GM21529 (cell line): ENCODE measurements at regions not wholly inside any gene's neighbourhood (a gene's known extent, or its start where the extent isn't known, plus 50 kb on each side); places are given as distances from the start of the nearest gene placed in this dataset.

Experiments
- ATAC-seq: cut with Tn5 transposase; IDR thresholded peaks from one replicate; pipeline ENCODE4 v1.9.1; 2021; ENCODE audit not compliant: unreplicated experiment

DNA sequence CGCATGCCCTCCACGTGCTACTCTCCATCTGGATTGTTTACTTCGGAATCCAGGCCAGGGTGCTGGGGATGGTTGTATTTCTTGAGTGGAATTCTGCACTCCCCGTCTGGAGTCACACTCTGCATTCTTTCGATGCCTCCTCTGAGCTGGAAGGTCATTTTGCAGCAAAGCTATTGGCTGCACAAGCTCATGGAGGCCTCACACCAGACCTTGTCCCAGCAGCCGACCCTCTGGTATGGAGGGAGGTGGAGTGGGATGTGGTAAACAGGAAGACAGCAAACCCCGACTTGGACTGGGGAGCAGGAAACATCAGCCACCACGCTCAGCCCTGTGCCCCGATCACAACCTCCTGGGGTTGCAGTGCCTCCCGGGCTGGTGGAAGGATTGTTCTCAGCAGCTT is 225.3 kb upstream of the LNX1 start:
- no peak for ATAC-seq

DNA sequence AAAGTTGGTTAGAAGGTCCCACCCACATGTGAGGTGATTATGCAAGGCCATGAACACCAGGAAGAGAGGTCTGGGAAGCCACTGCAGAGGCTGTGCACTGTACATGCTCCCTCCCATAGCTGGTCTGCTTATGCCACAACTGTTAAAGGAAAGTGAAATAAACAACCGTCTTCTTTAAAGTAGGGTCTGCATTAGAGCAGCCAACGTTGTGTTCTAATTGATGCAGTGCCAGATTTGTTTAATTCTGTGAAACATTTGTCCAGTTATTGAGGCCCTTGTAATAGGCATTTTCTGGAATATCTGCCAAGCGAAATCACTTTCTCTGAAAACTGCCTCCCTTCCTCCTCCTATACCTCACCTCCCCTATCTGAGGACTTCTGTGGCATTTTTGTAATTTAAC is 224.0 kb upstream of the LNX1 start:
- no peak for ATAC-seq

DNA sequence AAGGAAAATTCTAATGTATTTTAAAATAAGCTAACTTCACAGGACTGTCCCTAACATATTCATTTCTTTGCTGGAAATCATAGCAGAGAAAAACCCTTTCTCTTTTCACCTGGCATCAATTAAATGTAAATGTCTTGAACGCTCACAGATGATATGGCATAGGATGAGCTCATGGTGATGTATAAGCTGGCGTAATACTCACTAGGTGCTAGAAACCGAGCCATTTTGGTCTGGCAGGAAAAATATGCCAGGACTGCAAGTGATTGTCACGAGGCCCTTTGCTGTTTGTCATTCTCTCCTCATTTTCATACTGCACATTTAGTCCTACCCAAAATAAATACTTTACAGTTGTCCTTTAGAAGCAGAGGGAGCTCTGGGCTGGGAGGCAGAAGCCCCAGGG is 222.7 kb upstream of the LNX1 start:
- ATAC-seq: no peak

DNA sequence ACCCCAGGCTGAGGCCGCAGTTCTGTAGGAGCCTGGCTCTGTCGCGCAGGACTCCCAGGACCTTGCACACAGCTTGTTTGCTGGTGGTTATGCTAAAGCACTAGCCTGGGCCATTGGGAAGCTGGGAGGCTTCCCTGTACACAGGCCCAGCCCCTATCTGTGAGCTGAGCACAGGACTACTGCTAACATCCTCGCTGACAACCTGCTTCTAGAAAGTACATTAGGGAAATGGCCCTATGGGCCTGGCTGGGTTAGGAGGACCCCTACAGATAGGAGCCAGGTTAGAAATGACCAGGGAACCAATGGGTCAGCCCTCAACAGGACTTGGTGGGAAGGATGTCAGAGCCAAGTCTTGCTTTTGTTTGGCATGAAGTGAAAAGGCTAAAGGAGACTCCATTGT is 219.4 kb upstream of the LNX1 start:
- no peak for ATAC-seq

DNA sequence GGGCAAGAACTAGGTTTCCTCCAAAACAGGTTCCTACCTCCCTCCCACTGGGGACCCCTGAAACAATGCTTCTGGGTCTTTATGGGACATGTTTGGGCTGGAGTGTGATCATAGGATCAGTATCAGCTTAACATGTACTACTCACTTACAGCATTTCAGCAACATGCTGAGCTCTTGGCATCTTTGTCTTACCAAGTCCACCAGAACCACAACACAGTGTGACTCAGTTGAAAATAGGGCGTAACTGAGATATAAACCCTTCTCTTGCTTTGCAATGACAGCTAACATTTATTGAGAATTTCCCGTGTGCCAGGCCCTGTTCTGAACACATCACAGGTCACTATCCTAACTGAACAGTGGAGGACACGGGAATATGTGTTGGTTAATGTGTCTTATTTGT is 218.5 kb upstream of the LNX1 start:
- ATAC-seq: no peak

DNA sequence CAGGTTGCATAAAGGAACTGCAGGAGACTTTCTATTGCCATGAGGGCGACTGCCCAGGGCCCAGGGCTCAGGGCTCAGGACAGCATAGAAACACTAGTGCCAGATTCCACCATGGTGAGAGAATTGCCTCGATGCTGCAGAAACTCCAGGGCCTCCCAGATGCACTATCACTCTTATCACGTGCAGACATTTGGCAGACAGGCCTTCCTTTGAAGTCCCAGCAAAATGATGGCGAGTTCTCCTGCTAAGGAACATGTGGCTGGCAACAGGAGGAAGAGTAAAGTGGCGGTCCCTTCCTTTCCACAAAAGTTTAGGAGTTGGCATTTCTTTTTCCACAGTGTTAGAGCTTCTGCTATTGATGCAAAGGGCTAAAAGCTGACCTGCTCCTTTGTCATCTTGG is 214.0 kb upstream of the LNX1 start:
- no peak for ATAC-seq

DNA sequence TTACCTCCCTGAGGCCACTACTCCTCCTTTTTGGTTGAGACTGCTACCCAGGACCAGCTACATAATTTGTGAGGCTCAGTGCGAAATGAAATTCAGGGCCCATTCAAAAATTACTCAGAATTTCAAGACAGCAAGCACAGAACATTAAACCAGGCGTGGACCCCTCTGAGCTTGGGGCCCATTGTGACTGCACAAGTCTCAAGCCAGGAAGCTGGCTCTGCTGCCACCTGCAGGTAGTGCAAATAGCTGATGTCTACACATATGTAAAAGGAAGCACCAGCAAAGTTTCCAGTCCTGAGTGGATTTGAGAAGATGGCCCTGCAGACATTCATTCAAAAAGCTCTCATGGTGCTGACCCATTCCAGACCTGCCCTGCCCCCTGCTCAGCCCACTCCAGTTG is 213.4 kb upstream of the LNX1 start:
- no peak for ATAC-seq

DNA sequence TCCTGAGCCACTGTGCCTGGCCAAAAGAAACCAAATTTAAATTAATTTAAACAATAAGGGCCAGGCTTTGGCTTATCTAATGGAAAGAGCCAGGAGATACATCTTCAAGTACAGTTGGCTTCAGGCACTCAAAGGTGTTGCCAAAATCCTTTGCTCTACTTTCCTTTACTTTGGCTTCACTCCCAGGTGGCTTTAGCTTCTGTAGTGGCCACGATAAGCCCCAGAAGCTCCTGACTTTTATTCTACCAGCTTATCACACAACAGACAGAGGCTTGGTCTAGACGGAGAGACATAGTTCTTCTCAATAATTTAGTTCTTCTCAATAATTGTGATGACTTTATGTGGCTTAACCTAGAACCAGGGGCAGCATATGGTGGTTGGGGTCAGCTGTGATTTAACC is 211.2 kb upstream of the LNX1 start:
- ATAC-seq: no peak

DNA sequence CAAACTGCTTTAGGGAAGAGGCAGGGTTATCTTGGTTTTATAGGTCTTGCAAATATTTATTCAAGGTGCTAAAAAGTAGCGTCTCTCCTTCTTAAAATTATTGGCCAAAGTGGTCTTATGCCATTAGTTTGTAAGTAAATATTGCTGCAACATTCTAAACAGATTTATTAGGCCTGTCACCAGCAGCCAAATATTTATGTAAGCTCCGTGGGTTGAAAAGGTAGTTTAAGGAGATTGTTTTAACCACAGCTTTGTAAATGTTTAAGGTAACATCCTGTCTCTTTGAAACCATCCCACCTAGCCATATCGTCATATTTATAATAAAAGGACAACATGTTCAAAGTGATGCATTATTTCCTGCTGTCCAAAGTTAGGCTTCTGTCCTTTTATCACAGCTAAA is 210.1 kb upstream of the LNX1 start:
- ATAC-seq: no peak

DNA sequence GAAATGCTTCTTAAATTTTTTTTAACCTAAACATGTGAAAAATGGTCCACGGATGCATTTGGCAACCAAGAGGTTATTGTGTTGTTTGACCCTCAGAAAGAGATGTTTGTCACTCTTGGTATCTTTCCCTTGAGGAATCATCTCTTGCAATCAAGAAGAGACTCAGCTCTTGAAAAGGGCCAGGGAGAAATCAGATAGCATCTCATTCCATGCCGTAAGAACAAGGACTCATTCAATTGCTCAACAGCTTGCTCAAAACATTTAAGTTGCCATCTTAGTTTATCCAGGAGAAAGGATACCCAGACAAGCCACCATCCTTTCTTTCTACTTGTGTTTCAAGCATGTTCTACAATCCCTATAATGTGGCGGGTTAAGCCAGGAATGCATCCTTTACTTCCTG is 209.5 kb upstream of the LNX1 start:
- no peak for ATAC-seq

DNA sequence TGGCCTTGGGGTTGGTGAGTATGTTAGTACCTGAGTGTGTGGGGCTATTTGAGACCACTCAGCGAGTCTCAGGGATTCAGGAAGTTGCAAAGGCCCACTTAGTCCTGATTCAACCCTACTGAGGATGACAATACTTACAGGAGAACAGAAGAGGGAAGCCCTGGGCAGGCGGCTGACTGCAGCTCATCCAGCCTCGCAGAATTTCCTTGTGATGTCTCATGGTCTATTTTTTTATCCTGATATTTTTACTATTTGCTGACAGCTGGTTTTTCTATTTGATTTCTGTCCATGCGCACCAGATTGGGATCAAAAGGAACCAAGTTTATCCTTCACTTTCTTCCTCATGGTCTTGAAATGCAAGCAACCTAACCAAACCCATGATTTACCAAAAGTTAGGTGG is 201.8 kb upstream of the LNX1 start:
- ATAC-seq: no peak

DNA sequence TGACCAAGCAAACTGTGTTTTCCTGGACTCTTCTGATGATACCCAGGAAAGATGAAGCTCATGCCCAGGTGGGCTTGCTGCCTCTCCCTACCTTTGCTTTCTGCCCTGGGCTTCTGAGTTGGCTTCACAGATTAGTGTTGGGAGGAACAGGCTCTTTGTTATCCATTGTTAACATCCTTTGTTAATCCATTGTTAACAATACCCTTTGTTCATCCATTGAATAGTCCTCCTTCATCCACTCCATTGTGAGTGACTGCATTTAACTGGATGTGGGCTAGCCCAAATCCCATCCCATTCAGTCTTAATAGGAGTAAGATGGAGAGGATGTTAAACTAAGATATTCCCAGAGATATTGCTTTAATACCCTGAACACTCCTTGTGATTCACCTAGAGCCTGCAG is 199.0 kb upstream of the LNX1 start:
- ATAC-seq: no peak

DNA sequence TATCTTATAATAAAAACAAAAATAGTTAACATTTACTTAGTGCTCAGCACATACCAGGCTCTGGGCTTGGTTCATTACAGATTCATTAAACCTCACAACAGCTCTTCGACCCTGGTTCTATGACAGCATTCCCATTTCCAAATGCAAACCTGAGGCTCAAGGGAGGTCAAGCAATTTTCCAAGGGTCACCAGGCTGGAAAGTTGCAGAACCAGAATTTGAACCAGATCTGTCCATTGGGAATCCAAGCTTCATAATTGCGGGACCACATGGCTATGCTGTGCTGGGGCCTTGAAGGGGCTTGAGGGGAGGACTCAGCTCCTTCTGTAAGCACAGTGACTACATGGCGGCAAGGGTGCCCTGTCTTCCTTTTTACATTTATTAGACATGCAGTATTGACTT is 197.3 kb upstream of the LNX1 start:
- no peak for ATAC-seq

DNA sequence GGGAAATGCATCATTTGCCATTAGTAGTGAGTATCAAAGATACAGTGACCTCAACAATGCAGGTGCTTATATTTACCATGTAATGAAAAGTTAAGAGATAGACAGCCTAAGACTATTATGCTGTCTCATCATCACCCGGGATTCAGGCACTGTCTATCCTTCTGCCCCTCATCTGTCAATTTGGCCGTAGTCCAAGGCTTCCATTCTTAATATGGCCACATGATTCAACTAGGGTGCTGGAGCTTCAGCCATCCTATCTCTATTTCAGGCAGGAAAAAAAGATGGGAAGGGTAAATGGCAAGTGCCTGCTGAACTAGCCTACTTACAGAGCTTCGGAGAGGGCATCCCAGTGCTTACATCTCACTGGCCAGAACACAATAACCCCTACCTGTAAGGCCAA is 196.7 kb upstream of the LNX1 start:
- no peak for ATAC-seq

DNA sequence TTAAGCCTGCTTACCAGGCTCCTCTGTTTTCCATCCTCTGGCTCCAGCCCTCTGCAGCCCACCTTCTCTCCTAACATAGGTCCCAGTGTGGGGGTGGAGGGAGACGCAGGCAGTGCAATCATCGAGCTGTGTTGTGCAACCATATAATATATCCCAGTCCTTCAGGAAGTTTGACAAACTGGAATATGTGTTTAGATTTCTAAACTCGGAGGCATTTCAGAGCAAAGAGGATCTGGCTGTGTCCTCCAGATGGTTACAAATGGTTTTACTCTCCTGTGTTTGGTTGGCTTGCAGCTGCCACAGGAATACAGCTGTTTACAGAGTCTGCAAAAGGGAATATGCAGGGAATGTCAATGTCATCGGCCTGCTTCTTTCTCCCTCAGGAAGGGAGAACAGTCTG is 195.3 kb upstream of the LNX1 start:
- no peak for ATAC-seq

DNA sequence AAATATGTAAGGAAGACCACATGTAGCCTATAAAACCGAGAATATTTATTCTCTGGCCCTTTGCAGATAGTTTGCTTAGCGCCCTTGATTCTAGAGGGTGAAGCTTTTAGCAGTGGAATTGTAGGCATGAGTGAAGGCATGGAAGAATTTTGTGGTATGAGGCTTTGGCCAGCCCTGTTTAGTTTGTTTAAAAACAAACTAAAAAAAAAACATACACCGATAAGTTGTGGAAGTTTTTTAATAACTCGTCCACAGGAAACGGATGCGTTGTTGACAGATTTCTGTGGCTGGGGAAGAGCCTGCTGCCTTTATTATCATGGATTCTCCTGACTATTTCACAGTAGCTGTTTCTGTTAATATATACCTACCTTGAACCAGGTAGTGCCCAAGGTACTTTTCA is 194.7 kb upstream of the LNX1 start:
- ATAC-seq: no peak

DNA sequence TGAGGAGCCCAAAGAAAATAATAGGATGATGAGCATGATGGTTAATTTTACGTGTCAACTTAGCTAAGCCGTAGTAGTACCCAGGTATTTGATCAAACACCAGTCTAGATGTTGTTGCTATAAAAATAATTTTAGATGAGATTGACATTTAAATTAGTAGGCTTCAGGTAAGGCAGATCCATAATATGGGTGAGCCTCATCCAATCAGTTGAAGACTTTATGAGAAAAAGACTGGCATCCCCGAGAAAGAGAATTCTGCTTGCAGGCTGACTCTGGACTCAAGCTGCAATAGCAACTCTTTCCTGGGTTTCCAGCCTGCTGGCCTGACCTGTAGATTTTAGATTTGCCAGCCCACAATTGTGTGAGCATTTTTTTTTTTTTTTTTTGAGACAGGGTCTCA is 192.8 kb upstream of the LNX1 start:
- ATAC-seq: no peak

DNA sequence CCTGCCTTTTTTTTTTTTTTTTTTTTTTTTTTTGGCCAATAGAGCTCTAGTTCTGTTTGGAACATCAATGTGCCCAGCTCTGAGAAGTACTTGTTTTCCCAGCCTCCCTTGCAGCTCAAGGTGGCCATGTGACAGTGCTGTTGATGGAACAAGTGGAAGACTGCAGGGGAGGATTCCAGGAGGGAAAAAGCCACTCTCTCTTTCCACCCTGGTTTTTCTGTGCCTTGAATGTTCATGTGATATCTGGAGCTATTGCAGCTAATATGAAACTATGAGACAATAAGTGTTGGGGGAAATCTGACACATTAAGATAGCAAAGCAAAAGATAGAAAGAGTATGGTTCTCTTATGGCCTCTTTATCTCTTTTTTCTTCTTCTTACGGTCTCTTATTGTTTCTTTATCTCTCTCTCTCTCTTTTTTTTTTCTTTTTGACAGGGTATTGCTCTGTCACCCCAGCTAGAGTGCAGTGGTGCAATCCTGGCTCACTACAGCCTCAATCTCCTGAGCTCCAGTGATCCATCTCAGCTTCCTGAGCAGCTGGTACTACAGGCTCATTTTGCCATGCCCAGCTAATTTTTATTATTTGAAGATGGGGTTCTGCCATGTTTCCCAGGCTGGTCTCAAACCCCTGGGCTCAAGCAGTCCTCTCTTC is 192.0 kb upstream of the LNX1 start:
- ATAC-seq: no peak

DNA sequence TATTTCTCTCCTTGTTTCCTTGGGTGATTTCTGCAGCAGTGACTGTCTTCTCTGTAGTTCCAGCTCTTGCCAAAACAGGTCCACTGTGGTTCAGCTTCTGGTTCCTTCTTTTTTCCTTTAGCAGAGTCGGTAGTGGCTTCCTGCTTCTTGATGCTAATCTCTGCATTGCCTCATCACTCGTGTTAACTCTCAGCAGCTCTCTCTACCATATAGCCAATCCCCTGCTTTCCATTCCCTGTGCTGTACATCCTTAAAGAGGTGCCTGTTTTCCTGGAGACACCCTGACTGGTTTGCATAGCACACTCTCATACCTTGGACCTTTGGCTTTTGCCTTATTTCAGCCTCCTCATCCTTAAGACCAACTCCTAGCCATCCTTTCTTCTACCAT is 191.2 kb upstream of the LNX1 start:
- no peak for ATAC-seq

DNA sequence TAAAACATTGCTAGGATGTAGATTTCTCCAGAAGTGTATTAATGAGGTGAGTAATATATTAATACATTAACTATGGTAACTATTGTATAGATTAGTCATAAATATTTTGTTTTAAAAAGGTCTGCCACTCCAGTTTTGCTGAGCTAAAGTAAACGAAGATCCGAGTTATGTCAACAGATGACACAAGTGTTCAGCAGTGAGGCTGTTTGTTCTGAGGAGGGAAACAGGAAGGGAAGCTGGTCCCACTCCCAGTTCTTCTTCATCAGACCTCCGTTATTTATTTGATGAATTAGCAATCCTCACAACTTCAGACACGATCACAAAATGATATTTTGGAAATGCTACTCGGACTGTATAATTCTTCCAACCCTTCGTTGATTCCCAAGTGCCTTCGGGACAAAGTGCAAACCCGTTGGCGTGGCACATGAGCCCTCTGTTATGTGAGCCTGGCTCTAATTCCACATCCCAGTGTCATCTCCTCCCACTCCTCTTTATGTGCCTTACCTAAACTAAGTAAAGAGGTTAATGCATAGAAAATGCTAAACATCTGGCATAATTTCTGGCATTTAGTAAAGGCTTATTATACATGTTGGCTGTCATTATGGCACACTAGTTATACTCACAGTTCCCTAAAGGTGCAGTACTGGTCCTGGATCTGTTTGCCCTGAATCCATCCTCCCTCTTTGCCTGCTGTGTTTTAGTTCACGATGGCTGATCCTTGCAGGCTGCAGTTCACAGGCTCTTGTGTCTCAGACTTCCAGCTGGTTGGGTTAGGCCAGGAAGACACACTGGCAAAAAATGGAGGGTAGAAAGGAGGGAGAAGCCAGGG is 190.6 kb upstream of the LNX1 start:
- no peak for ATAC-seq

DNA sequence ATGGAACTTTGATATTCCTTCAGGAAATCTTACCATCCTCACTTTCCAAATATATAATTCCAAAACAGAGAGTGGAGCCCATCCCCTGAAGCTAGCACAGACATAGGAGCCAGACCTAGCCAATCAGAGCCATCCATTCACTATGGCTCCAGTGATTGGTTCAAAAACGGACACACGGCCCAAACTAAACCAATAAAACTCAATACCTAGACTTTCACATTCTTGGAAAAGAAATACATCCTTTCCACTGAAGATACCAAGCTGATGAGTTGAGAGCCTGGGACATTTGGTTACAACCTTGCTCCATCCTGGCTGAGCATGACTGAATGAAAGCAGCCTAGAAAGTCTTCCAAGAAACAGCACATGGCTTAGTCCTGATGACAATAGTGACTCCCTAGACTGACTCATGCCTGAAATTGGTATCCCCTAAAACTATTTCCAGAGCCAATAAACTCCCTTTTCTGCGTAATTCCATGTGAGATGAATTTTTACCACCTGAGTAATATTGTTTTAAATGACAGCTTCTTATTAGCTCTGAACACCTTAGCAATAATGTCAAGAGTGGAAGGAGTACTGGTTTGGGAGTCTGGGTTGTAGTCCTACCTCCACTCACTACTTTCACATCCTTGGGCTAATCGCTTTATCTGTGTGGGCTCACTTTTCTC is 189.6 kb upstream of the LNX1 start:
- no peak for ATAC-seq

DNA sequence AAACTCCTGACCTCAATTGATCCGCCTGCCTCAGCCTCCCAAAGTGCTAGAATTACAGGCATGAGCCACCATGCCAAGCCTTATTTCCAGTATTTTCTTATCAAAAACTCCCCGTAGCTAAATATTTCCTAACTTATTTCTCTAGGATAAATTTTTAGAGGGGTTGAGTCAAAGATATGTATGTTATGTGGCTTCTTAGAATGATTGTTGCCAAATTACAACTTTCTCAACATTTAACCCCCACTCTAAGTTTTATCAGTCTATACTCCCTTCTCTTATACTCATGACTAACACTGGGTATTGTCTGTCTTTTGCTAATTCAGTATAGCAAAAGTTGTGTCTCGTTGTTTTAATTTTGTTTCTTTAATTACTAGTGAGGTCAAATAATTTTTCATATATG is 187.7 kb upstream of the LNX1 start:
- ATAC-seq: no peak
